SH-SY5Y (cell line): ENCODE measurements at regions not wholly inside any gene's neighbourhood (a gene's known extent, or its start where the extent isn't known, plus 50 kb on each side); places are given as distances from the start of the nearest gene placed in this dataset.

ENCODE experiments used
- GATA2 ChIP-seq: IDR thresholded peaks from 2 replicates; pipeline ENCODE4 v1.6.1; 2011; ENCODE audit warnings: mild to moderate bottlenecking, low read depth, low read length
- GATA3 ChIP-seq: IDR thresholded peaks from 2 replicates; pipeline ENCODE4 v1.6.1; 2011; ENCODE audit warnings: low read depth, mild to moderate bottlenecking, low read length, moderate library complexity

GRCh38 chr18:7437870-7438269 lies 129.2 kb upstream of the PTPRM start:
- TF ChIP-seq GATA2 (no peak), GATA3 (no peak)

DNA sequence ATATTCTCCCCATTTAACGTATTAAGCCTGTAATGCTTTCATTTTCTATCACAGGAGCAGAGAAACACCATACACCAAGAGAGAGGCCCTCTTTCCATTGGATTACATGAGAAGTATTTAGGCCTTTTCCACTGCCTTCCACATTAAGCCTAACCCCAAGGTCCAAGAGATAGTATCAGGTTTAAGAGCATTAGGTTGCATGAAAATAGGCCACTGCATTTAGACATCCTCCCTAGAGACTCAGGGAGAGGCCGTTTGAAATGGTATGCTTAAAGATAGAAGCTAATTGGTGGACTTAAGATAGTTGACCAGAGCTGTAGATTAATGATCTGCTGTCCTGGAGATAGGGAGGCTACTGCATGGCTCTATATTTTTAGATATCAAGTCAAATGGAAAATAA lies 128.5 kb upstream of the PTPRM start:
- no peak for TF ChIP-seq GATA3
- TF ChIP-seq GATA2 = no peak

DNA sequence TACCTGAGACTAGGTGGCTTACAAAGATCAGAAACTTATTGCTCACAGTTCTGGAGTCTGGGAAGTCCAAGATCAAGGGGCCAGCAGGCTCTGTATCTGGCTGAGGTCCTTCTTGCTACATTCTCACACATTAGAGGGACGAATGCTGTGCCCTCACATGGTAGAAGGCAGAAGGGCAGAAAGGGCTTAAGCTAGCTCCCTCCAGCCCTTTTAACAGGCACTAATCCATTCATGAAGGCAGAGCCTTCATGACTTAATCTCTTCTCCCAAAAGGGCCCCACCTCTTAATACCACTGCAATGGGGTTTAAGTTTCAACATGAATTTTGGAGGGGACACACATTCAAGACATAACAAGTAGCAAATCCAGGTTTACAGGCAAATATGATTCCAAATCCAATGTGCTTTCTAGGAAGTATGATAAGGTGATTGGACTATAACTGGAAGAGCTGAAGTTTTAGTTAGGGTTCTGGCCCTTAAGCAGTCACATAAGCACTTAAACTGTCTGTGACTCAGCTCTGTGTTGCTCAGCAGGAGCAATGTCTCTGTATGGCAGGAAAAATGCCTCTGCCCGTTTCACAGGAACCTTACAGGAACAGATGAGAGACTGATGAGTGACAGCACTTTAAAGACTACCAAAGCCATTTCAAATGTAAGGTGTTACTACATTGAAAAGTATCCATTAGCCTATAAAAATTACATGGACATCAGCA lies 119.6 kb upstream of the PTPRM start:
- TF ChIP-seq GATA3 (no peak), GATA2 (no peak)

DNA sequence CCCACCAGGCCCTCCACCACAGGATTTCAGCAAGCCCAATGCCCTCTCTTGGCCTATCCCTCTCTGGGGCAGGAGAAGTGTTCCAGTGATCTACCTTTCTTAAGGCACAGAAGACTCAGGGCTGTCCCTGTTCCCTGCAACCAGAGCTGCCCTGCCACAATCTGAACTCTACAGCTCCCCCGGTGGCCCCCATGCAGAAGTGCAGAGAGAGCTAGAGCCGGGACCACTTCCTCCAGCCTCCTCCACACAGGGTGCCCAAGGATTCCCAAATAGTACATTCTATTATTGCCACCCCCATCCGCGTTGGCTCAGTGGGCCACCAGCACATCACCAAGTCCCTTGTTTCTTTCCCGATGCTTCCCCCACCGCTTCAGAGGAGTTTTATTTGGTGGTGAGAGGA lies 114.8 kb upstream of the PTPRM start:
- no peak for TF ChIP-seq GATA2
- no peak for TF ChIP-seq GATA3

GRCh38 chr18:7454429-7454828 lies 112.7 kb upstream of the PTPRM start:
- no peak for TF ChIP-seq GATA3
- TF ChIP-seq GATA2 = no peak

DNA sequence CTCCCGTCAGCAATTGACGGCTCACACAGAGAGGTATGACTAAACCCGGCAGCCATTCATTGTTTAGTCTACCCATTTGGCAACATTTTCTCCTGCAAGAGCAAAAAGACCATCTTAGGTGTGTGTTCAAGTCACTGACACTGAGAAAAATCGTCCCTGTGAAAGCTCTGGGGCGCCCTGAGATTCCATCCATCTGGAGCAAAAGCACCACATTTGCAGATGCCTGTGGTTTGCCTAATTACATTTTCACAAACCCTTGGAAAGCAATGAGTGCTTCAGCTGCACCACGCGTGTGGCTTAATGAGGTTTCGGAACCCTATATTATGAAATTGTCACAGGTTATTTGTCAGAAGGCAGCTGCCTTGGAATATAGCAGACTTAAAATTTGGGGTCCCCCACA lies 110.7 kb upstream of the PTPRM start:
- TF ChIP-seq GATA2 = no peak
- no peak for TF ChIP-seq GATA3

- TF ChIP-seq GATA2 = no peak
- TF ChIP-seq GATA3 = no peak
Measured at GRCh38 chr18:7457262-7457661, 109.9 kb upstream of the PTPRM start.

- no peak for TF ChIP-seq GATA2
- no peak for TF ChIP-seq GATA3
Measured at GRCh38 chr18:7458884-7459283, 108.2 kb upstream of the PTPRM start.

GRCh38 chr18:7459851-7460770 lies 107.0 kb upstream of the PTPRM start:
- TF ChIP-seq GATA3 (no peak), GATA2 (no peak)

GRCh38 chr18:7464245-7464966 lies 102.7 kb upstream of the PTPRM start:
- TF ChIP-seq GATA3 (no peak), GATA2 (no peak)

GRCh38 chr18:7466190-7466589 lies 100.9 kb upstream of the PTPRM start:
- TF ChIP-seq GATA2 = no peak
- TF ChIP-seq GATA3 = no peak

DNA sequence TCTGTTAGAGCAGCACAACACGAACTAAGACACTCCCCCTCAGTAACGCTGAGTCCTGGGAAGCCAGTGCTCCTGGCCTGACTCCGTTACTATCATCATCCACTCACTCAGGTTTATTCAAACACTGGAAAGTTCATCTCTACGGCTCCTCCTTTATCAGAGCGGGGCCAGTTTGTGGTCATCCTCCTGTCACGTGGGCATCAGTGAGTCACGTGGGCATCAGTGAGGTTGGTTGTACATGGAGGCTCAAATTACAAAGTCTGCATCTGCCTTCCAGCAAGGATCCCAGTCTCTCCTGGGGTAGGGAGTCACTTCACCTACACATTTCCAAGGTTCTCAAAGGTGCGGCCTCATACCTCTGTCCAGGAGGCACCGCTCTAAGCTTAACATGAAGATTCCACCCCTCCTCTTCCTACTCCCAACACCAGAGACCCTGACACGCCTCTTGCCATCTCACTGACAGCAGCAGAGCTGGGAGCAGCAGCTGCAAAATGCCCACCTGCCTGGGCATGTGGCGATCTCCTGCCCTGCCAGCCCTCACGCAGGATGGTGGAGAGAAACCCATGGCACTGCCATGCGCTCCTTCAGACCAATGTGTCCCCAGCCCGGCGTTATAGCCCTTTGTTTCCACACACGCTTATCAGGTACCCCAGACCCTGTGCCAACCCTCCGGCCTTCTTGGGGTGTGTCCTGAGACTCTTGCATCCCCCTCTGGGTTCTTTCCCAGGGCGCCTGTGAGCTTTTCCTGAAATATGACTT lies 99.2 kb upstream of the PTPRM start:
- TF ChIP-seq GATA2 (no peak), GATA3 (no peak)

DNA sequence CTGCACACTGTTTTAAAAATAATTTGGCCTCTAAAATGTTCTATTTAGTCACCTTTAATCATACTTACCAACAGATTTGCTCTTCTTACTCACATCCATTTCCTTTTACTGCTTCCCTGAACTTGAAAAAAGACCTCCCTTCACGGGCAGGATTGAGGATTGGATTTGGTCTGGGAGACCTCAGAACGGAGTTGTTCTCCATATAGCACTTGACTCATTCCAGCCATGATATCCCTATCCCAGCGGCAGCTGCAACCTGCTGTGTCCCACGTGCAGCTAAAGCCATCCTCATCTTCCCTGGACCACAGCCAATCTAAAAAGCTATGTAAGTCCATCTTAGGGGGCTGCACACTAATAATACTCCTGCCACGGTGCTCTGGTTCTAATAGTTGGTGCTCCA lies 97.0 kb upstream of the PTPRM start:
- no peak for TF ChIP-seq GATA3
- TF ChIP-seq GATA2 = no peak

DNA sequence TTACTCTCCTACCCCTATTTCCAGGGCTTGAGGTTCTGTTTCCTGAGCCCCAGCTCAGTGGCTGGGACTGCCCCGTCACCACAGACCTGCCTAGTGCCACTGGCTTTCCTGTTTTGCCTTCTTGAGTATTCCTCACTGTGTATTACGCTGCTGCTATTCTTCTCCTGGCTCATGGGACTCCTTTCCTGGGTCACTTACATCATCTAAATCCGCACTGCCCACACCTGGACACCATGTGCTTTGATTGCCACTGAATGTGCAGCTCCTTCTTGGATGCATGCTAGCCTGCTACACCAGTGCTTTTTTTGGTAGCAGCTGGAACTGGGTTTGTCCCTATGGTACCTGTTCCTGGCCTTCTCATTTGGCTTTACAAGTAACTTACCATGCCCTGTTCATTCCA lies 96.6 kb upstream of the PTPRM start:
- TF ChIP-seq GATA2 (no peak), GATA3 (no peak)

DNA sequence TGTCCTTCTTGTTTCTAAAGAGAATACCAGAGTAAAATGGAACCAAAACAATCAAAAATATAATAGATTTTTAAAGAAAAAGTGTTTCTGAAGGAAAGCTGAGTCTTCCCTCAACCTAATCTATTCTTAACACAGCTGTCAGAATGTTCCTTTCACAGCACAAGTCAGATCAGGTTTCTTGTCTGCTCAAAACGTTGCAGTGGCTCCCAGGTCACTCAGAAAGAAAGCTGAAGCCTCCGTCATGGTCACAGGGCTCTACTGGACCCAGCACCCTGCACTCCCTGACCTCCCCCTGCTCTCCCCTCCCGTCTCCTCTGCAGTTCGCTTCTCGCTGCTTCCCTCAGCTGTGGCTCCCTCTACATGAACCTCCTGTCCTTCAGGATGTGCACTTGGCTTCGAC lies 90.7 kb upstream of the PTPRM start:
- no peak for TF ChIP-seq GATA3
- no peak for TF ChIP-seq GATA2
